ENCODE measurements at regions not wholly inside any gene's neighbourhood (a gene's known extent, or its start where the extent isn't known, plus 50 kb on each side); places are given as distances from the start of the nearest gene placed in this dataset.

- H3K36me3 Mint-ChIP-seq: no peaks in the 10 kb centered on the region
- H3K27ac Mint-ChIP-seq: no peak overlapping the region
- no peaks in the 10 kb centered on the region for H3K9me3 Mint-ChIP-seq
- DNase-seq (ENCODE audit: low spot score in 2 of 2) (no peak), ATAC-seq (no peak)
These were observed 92.7 kb downstream of the PCSK1 start for GRCh38 chr5:96340357-96340756.

GRCh38 chr5:96339862-96340261 is 93.2 kb downstream of the PCSK1 start:
- ATAC-seq: no peak
- no peaks in the 10 kb centered on the region for H3K36me3 Mint-ChIP-seq
- H3K27ac Mint-ChIP-seq: no peak overlapping the region
- H3K9me3 Mint-ChIP-seq: no peaks in the 10 kb centered on the region
- DNase-seq (ENCODE audit: low spot score in 2 of 2): no peak

- H3K9me3 Mint-ChIP-seq: no peaks in the 10 kb centered on the region
- no peak for DNase-seq (ENCODE audit: low spot score in 2 of 2)
- no peak overlapping the region for H3K27ac Mint-ChIP-seq
- no peaks in the 10 kb centered on the region for H3K36me3 Mint-ChIP-seq
- no peak for ATAC-seq
These were observed 94.2 kb downstream of the PCSK1 start for GRCh38 chr5:96338624-96339415.

DNA sequence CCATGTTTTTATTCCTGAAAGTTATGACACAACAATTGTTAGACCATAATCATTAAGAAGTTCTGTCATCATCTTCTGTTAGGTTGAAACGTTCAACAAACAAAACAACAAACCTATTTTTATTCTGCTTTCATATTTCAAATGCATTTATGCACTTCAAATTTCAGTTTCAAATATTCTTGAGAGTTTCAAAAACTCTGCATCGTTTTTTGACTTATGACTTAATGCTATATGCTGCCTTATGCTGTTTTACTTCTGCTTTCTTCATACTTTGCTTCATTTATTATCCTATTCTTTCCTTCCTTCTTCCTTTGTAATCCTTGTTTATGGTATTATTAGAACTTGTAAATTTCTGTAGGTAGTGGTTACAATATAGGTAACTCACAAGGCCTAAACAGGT is 95.0 kb downstream of the PCSK1 start:
- DNase-seq (ENCODE audit: low spot score in 2 of 2) (no peak), ATAC-seq (no peak)
- Mint-ChIP-seq H3K27ac (no peak overlapping the region), H3K36me3 (no peaks in the 10 kb centered on the region), H3K9me3 (no peaks in the 10 kb centered on the region)

GRCh38 chr5:96337048-96337781 is 95.8 kb downstream of the PCSK1 start:
- peak in 1 of 2 donors; percentile 40 for ATAC-seq

DNA sequence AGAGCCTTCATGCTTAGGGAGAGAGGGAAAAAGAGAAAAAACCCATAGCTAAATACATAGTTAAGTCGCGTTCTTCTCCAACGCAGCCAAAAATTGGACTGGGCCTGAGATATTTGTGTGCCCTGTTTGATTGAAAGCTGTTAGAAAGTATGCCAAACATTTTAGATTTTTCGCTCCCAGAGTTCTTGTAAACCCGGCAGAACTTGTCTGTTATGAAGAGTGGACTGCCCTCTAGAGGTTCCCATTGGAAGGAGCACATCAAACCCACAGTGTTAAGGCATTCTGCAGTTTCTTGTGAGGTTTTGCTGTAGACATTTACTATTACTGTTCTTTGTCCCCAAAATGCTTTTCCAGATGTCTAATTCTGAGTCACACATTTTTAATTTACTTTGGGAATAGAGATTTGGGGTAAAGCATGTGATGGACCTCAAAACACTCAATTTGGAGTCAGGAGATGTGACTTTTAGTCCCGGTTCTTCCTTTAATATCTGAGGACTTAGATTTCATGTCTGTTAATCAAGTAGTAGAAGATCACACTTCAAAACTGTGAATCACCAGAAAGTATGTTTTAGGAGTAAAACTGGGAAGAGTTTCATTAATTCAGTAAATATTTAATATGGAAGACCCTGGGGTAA is 96.6 kb downstream of the PCSK1 start:
- peak; percentile 78 to 82 for ATAC-seq
- H3K27ac Mint-ChIP-seq: no peak overlapping the region
- no peaks in the 10 kb centered on the region for H3K9me3 Mint-ChIP-seq
- H3K36me3 Mint-ChIP-seq: no peaks in the 10 kb centered on the region
- peak in 1 of 2 donors; percentile 51 for DNase-seq (ENCODE audit: low spot score in 2 of 2)

More at GRCh38 chr5:96337048-96337781, 95.8 kb downstream of the PCSK1 start:
- no peaks in the 10 kb centered on the region for H3K9me3 Mint-ChIP-seq
- no peak for DNase-seq (ENCODE audit: low spot score in 2 of 2)
- H3K27ac Mint-ChIP-seq: no peak overlapping the region
- H3K36me3 Mint-ChIP-seq: no peaks in the 10 kb centered on the region

DNA sequence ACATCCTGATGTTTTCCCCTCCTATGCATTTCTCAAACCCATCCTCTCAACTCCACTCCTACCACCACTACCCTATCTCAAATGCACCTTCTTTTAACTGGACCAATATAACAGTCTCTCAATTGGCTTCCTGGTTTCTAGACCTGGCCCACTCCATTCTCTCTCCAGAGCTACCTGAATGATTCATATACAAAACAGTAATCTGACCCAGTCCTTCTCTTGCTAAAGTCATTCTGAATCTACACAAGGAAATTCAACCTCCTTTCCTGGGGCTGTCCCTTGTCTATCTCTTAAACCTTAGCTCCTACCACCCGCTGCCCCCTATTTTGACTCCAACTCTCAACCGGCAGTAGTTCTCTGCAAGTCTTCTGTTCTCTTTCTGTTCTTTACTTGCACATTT is 97.2 kb downstream of the PCSK1 start:
- Mint-ChIP-seq H3K9me3 (no peaks in the 10 kb centered on the region), H3K36me3 (no peaks in the 10 kb centered on the region), H3K27ac (no peak overlapping the region)
- ATAC-seq (peak; percentile 82 to 91), DNase-seq (ENCODE audit: low spot score in 2 of 2) (no peak)

DNA sequence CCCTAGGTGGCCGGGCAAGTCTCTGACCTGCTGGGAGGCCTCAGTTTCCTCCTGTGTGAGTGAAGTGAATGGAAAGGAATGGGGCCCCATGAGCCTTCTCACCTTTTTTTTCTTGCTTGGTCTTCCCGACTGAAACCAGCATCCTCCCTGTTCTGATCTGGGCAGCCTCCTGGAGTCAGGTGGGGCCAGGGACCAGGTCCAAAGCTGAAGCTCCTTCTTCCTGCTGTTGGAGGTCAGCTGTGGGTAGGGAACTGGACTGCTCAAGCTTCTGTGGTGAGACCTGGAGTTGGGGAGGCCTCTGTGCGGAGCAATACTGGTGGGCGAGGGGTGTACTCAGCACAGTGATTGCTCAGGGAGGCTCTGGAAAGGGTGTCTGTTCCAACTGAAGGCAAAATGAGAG is 99.7 kb downstream of the PCSK1 start:
- H3K27ac Mint-ChIP-seq: no peak overlapping the region
- no peak for ATAC-seq
- no peak for DNase-seq (ENCODE audit: low spot score in 2 of 2)
- no peaks in the 10 kb centered on the region for H3K9me3 Mint-ChIP-seq
- no peaks in the 10 kb centered on the region for H3K36me3 Mint-ChIP-seq

GRCh38 chr5:96332535-96333366 is 100.3 kb downstream of the PCSK1 start:
- ATAC-seq (no peak), DNase-seq (ENCODE audit: low spot score in 2 of 2) (no peak)
- Mint-ChIP-seq H3K9me3 (no peaks in the 10 kb centered on the region), H3K27ac (no peak overlapping the region), H3K36me3 (no peaks in the 10 kb centered on the region)

DNA sequence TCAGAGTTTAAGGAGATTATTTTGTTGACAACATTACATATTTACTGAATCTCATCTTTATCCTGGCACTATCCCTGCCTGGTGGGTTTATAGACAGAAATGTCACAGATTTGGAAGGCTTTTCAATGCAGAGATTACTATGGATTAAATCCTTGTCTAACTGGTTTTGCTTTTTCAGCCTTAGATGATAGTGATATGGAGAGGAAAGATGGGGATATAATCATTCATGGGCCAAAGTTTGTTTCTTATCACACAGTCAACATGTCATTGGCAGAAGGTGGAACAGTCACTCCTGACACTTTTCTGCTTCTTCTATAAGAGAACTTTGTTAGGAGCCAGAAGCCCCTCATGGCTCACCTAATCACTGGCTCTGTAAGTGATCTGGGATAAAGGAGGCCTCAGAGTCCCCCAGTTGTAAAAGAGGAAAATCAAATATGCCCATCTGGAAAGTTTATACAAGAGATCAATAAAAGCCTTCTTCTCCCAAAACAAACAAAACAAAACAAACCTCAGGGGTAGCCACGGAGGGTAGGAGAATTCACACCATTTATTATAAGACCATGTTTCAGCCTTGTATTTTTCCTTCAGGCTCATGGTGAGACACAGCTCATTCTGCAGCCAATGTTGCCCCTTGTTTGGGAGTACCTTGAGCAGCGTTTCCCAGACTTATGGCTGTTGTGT is 101.2 kb downstream of the PCSK1 start:
- no peaks in the 10 kb centered on the region for H3K9me3 Mint-ChIP-seq
- ATAC-seq (no peak), DNase-seq (ENCODE audit: low spot score in 2 of 2) (no peak)
- no peak overlapping the region for H3K27ac Mint-ChIP-seq
- no peaks in the 10 kb centered on the region for H3K36me3 Mint-ChIP-seq

DNA sequence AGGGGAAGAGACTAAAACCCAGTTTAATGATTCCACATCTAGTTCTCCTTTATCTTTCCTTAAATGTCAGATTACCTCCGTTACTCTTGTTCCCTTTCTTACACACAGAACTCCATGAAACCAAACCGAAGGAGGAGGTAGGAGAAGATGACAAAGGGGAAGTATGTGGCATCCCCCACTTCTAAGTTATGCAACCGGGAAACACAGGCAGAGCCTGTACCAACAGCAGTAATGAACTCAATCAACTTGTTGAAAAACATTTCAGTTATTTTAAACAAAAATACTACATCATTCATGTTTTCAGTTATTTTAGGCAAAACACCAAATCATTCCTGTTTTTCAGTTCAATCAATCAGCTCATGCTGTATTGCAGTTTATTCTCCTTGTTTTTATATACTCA is 101.8 kb downstream of the PCSK1 start:
- peaks cover 0 to under 1% of the 10 kb centered on the region in 2 donors for H3K9me3 Mint-ChIP-seq
- no peaks in the 10 kb centered on the region for H3K36me3 Mint-ChIP-seq
- no peak for DNase-seq (ENCODE audit: low spot score in 2 of 2)
- ATAC-seq: no peak
- H3K27ac Mint-ChIP-seq: no peak overlapping the region

DNA sequence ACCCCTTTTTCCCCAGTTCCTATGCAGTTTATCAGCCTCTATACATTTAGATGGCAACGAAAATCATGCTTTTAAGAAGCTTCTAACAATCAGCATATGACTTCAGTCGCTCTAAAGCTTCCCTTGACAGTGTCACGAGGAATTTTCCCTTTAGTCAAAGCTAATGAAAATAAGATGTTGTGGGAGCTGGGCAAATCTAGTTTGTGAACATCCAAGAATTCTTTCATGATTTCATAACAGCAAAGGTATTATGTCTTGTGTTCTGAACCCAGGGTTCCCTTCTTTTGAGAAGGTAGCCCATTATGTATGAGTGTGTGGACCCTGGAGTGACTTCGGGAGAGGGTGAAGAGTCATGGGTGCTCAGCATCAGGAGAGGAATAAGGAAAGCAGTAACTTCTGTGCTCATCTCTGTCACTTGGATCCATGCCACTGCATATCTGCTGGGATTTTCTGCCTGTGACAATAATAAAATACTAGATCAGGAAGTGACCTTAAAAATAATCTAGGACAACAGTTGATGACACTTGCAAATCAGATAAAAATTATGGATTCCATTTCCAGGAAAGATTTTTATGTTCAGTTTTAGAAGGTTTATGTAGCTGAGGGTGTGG is 102.4 kb downstream of the PCSK1 start:
- ATAC-seq (no peak), DNase-seq (ENCODE audit: low spot score in 2 of 2) (no peak)
- Mint-ChIP-seq H3K27ac (no peak overlapping the region), H3K9me3 (peaks cover 0 to 5% of the 10 kb centered on the region in 2 donors), H3K36me3 (no peaks in the 10 kb centered on the region)

GRCh38 chr5:96329886-96330529 is 103.0 kb downstream of the PCSK1 start:
- ATAC-seq: peak; percentile 63 to 70
- H3K27ac Mint-ChIP-seq: no peak overlapping the region

GRCh38 chr5:96329289-96329688 is 103.8 kb downstream of the PCSK1 start:
- H3K36me3 Mint-ChIP-seq: no peaks in the 10 kb centered on the region
- ATAC-seq: no peak
- H3K27ac Mint-ChIP-seq: no peak overlapping the region

More at GRCh38 chr5:96329886-96330529, 103.0 kb downstream of the PCSK1 start:
- no peak for DNase-seq (ENCODE audit: low spot score in 2 of 2)
- H3K9me3 Mint-ChIP-seq: peaks cover 0 to 5% of the 10 kb centered on the region in 2 donors
- H3K36me3 Mint-ChIP-seq: no peaks in the 10 kb centered on the region

DNA sequence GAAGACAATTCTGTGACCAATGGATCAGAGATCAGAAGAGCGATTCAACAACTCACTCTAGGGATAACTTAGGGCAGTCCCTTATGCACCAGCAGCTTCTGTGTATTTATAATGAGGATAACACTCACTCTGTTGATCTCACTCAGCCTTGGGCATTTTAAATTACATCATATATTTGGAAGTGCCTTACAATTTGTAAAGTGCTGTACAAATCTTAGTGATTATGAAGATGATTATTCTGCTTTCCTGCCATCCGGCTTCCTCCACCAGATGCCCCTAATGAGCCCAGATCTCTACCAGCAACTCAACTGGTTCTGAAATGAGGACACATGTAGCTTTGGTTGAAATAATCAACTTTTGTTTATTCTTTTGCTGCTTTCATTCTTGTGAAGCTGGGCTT is 105.3 kb downstream of the PCSK1 start:
- Mint-ChIP-seq H3K9me3 (peaks cover 0 to 5% of the 10 kb centered on the region in 2 donors), H3K27ac (no peak overlapping the region), H3K36me3 (no peaks in the 10 kb centered on the region)
- ATAC-seq (no peak), DNase-seq (ENCODE audit: low spot score in 2 of 2) (no peak)

More at GRCh38 chr5:96329289-96329688, 103.8 kb downstream of the PCSK1 start:
- H3K9me3 Mint-ChIP-seq: peaks cover 0 to 5% of the 10 kb centered on the region in 2 donors
- no peak for DNase-seq (ENCODE audit: low spot score in 2 of 2)
